ENCODE measurements at regions not wholly inside any gene's neighbourhood (a gene's known extent, or its start where the extent isn't known, plus 50 kb on each side); places are given as distances from the start of the nearest gene placed in this dataset.

- DNase-seq (ENCODE audit: low spot score in 2 of 2) (no peak), FAIRE-seq (no peak)
These were observed 209.2 kb upstream of the DAB1 start for GRCh38 chr1:57633056-57633455.

- DNase-seq (ENCODE audit: low spot score in 2 of 2) (no peak), FAIRE-seq (no peak)
These were observed 208.5 kb upstream of the DAB1 start for GRCh38 chr1:57632401-57632800.

GRCh38 chr1:57627612-57628011, 203.8 kb upstream of the DAB1 start:
- DNase-seq (ENCODE audit: low spot score in 2 of 2) = no peak
- no peak for FAIRE-seq

- FAIRE-seq (no peak), DNase-seq (ENCODE audit: low spot score in 2 of 2) (no peak)
These were observed 200.1 kb upstream of the DAB1 start for GRCh38 chr1:57623791-57624538.

- DNase-seq (ENCODE audit: low spot score in 2 of 2) = peak in 1 of 2 donors; percentile 17
These were observed 199.4 kb upstream of the DAB1 start for GRCh38 chr1:57623039-57623790.

GRCh38 chr1:57621776-57622175, 197.9 kb upstream of the DAB1 start:
- FAIRE-seq = no peak
- DNase-seq (ENCODE audit: low spot score in 2 of 2) = no peak

More at GRCh38 chr1:57623039-57623790, 199.4 kb upstream of the DAB1 start:
- no peak for FAIRE-seq

GRCh38 chr1:57620605-57621004, 196.7 kb upstream of the DAB1 start:
- no peak for DNase-seq (ENCODE audit: low spot score in 2 of 2)
- FAIRE-seq = no peak

GRCh38 chr1:57616921-57617320, 193.1 kb upstream of the DAB1 start:
- no peak for DNase-seq (ENCODE audit: low spot score in 2 of 2)
- no peak for FAIRE-seq

- no peak for FAIRE-seq
- no peak for DNase-seq (ENCODE audit: low spot score in 2 of 2)
These were observed 192.1 kb upstream of the DAB1 start for GRCh38 chr1:57615956-57616355.

GRCh38 chr1:57612833-57613232, 189.0 kb upstream of the DAB1 start:
- no peak for DNase-seq (ENCODE audit: low spot score in 2 of 2)
- FAIRE-seq = no peak

- FAIRE-seq = no peak
These were observed 182.1 kb upstream of the DAB1 start for GRCh38 chr1:57605933-57606332.

GRCh38 chr1:57603696-57604095, 179.8 kb upstream of the DAB1 start:
- FAIRE-seq (no peak), DNase-seq (ENCODE audit: low spot score in 2 of 2) (no peak)

More at GRCh38 chr1:57605933-57606332, 182.1 kb upstream of the DAB1 start:
- DNase-seq (ENCODE audit: low spot score in 2 of 2) = no peak

- FAIRE-seq = no peak
- DNase-seq (ENCODE audit: low spot score in 2 of 2) = no peak
These were observed 176.6 kb upstream of the DAB1 start for GRCh38 chr1:57600424-57600823.

GRCh38 chr1:57599236-57599994, 175.6 kb upstream of the DAB1 start:
- no peak for FAIRE-seq

GRCh38 chr1:57597036-57597435, 173.2 kb upstream of the DAB1 start:
- no peak for FAIRE-seq
- no peak for DNase-seq (ENCODE audit: low spot score in 2 of 2)

More at GRCh38 chr1:57599236-57599994, 175.6 kb upstream of the DAB1 start:
- DNase-seq (ENCODE audit: low spot score in 2 of 2) = no peak

- FAIRE-seq (no peak), DNase-seq (ENCODE audit: low spot score in 2 of 2) (no peak)
These were observed 170.1 kb upstream of the DAB1 start for GRCh38 chr1:57594002-57594401.

GRCh38 chr1:57591842-57592241, 168.0 kb upstream of the DAB1 start:
- DNase-seq (ENCODE audit: low spot score in 2 of 2) (no peak), FAIRE-seq (no peak)

- no peak for DNase-seq (ENCODE audit: low spot score in 2 of 2)
- no peak for FAIRE-seq
These were observed 167.1 kb upstream of the DAB1 start for GRCh38 chr1:57590978-57591377.

GRCh38 chr1:57586842-57587241, 163.0 kb upstream of the DAB1 start:
- FAIRE-seq (no peak), DNase-seq (ENCODE audit: low spot score in 2 of 2) (no peak)

GRCh38 chr1:57578680-57579079, 154.8 kb upstream of the DAB1 start:
- DNase-seq (ENCODE audit: low spot score in 2 of 2) (no peak), FAIRE-seq (no peak)

- DNase-seq (ENCODE audit: low spot score in 2 of 2) (no peak), FAIRE-seq (no peak)
These were observed 154.2 kb upstream of the DAB1 start for GRCh38 chr1:57578099-57578498.
